ENCODE measurements at regions not wholly inside any gene's neighbourhood (a gene's known extent, or its start where the extent isn't known, plus 50 kb on each side); places are given as distances from the start of the nearest gene placed in this dataset.

DNA sequence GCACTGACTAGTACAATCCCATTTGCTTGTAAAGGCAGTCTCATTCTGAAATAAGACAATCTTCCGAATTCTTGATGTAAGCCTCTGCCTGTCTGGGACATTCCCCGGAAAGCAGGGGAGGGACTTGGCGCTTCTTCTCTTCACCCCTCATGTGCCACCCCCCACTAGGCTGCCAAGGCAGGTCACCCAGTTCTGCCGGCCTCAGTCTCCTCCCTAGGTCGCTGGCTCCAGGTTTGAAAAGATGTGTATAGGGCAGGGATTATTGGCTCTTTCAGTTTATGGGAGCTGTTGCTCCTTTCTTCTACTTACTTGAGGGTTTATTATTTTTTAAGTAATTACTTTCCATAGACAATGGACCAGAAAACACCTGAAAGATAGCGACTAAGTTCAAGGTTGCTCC lies 158.1 kb upstream of the RPS6KA2 start:
- TF ChIP-seq, protein P1, sequence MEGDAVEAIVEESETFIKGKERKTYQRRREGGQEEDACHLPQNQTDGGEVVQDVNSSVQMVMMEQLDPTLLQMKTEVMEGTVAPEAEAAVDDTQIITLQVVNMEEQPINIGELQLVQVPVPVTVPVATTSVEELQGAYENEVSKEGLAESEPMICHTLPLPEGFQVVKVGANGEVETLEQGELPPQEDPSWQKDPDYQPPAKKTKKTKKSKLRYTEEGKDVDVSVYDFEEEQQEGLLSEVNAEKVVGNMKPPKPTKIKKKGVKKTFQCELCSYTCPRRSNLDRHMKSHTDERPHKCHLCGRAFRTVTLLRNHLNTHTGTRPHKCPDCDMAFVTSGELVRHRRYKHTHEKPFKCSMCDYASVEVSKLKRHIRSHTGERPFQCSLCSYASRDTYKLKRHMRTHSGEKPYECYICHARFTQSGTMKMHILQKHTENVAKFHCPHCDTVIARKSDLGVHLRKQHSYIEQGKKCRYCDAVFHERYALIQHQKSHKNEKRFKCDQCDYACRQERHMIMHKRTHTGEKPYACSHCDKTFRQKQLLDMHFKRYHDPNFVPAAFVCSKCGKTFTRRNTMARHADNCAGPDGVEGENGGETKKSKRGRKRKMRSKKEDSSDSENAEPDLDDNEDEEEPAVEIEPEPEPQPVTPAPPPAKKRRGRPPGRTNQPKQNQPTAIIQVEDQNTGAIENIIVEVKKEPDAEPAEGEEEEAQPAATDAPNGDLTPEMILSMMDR (optimal IDR thresholded peaks at IDR 0.05 in 1 of 3, IDR thresholded peaks at IDR 0.05 in 1 of 3, conservative IDR thresholded peaks at IDR 0.05 in 1 of 3; ENCODE audit: extremely low read depth in 1 of 3, insufficient read depth in 2 of 3, low read length in 3 of 3) = no peak
- no peak for TF ChIP-seq EZH2 (IDR thresholded peaks at IDR 0.05; ENCODE audit: low read length)

All from keratinocyte (primary cell).